NCI-H510A (cell line): ENCODE measurements at regions not wholly inside any gene's neighbourhood (a gene's known extent, or its start where the extent isn't known, plus 50 kb on each side); places are given as distances from the start of the nearest gene placed in this dataset.

Experiments
- DNase-seq: peaks from one replicate; lab custom pipeline; 2025; lab: John Stamatoyannopoulos, UW

DNA sequence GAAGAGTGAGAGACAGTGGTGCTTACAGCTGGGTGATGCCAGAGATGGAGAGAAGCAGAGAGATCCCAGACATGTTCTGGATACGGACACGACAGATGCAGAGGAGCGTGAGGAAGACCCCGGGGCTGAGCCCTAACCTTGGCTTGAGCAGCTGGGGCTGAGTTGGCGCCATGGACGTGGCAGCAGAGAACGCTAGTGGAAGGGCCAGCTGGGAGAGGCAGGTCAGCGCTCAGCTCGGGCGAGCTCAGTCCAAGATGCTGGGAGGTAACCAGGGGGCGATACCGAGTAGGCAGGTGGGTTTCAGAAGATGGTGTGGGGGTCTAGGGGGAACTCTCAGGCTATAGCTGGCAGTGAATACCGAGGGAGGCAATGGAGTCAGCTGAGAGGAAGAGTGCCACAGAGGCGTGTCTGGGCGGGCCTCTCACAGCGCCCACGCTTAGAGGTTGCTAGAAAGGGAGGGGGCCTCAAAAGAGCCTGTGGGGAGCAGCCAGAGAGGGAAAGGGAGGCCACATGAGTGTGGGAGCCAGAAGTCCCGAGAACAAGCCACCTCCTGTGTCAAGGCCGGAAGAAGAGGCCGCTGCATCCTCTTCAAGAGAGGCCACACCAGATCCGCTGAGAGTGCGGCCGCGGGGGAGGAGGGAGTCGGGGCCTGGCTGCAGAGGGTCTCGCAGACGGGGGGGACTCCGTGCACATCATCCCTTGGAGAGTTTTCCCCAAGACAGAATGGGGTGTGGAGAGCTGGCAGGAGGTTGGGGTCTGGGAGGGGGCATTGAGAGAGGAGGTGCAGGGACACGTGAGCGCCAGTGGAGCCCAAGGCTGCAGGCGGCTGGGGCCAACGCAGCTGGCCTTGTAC is 57.0 kb upstream of the DIO3 start:
- no peak for DNase-seq

DNA sequence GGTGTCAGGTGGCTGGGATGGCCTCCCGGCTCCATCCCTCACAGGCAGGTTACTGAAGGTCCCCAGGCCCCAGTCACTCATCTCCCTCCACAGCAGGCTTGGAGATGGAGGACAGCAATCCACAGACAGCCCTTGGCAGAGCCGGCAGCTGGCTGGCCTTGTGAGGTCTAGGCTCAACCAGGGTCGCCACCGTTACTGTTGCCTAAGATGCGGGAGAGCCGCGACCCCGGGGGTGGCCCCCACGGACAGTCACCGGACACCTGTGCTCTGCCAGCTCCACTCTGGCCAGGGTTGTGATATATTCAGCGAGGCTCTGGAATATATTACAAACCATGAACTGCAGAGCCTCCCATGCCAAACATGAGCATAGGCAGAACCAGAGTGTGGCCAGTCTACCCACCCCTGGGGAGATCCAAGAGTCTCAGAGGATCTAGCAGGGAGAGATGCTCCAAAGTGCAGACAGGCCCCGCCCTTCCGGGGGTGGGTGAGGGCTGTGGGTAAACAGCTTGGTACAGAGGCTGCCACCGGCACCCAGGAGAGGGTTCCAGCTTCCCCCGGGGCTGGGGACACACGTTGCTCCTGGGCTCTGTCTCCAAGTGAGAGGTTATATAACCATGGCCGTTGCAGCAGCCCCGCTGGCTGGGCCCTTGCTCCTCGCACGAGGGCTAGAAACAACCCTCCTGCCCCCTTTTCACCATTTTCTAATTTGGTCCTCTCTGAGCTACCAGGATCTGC is 55.9 kb upstream of the DIO3 start:
- DNase-seq = no peak

GRCh38 chr14:101506211-101506925 is 54.9 kb upstream of the DIO3 start:
- no peak for DNase-seq

DNA sequence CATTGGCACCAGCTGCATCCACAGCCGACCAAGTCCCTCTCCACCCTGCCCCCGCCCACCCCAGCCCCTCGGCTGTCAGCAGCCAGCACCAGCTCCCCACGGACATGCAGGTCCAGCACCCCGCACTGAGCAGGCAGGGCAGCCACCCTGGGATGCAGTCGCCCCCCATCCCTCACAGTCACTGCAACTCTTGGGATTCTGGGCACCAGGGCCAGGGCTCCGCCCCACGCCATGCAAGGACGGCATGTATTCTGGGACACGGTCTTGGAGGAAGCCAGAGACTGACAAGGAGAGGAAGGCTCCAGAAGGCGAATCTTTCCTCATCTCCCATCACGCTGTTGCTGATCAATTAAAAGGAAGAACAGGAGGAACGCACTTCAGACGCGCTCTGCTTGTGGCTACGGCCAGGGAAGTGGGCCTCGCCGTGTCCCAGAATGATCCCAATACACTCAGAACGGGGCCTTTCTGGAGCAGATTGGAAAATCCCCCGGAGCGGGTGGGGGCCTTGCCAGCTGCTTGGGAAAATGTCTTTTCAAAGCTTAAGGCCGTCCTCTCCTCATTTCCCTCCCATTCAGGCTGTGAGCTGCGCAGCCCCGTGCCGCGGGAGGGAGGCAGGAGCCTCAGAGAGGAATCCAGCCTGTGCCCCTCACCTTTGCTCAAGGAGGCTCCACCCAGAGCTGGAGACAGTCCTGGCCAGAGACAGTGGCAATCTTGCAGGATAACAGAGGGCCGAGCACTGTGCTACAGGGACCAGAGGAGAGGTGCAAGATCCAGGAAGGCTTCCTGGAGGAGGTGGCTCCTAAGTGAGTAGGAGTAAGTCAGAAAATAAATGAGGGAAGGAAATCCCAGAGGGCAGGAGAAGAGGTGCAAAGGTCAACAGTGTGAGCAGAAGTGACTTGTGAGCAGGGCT is 54.1 kb upstream of the DIO3 start:
- no peak for DNase-seq

DNA sequence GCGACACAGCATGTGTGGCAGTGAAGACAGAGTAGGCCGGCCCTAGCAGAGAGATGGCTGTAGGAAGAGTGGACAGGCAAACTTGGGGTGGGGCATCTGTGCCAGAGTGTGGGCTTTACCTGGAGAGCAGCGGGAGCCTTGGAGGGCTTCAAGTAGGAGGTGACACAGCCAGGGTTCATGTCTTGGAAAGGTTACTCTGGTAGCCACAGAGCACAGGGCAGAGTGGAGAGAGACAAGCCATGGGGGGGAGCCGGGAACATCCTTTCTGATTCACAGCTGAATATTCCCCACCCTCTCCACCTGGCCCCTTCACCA is 53.5 kb upstream of the DIO3 start:
- no peak for DNase-seq

DNA sequence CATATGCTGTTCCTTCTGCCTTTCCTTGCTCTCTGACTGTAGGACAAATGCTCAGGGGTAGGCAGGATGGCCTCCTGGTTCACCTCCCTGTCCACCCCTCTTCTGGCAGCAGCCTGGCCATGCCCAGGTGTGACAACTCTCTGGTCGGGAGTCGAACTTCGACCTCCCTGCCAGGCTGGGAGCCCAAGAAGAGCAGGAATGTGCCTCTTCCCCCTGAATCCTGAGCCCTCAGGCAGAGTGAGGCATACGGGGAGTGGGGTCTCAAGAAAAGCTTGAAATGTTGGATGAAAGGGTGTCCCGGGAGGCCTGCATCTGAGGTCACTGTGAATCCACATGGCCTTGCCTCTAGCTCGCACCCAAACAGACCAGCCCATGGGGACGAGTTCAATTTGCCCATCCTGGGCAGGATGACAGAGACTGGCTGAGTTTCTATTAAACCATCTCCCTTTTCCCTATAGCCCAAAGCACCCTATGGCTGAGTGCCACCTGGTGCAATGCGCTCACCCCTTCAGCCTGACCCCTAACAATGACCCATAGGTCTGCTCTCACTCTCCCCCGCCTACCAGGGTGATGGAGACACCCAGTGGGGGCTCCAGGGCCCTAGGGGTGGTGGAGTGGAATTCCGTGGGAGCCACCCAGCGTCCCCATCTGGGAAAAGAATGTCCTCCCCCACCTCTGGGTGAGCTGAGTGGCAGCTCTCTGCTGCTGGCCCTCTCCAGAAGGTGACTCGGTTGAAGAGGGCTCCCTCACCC is 52.9 kb upstream of the DIO3 start:
- DNase-seq = no peak

DNA sequence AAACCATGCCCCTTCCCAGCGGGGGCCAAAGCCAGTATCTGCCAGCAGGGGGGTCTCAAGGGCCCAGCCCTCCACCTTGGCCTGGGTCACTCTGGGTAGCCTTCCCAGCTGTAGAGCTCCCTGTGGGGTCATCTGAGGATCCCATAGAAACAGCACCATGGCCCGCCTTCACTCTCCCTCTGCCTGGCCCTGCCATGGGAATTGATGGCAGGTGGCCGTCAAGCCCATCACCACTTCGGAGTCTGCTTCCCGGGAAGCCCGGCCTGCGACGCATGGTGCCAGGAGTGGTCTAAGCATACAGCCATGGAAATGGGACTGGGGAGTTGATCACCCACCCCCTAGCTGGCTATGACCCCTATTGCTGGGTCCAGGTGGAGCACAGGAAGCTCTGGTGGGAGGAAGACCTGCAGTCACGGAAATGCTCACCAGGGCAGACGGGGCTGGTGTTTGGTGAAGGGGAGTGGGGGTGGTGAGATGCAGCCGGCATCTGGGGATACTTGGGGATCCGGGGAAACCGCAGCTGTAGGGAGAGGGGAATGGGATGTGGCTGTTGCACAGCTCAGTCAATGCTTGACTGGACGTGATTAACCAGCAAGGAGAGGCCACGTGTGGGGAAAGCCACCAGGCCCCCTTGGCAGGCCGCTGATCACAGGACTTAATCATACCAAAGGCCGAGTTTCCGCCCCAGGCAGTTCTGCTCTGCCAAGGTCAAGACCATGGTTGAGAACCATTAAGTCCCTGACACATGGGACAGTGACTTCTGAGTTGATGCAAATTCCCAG is 52.2 kb upstream of the DIO3 start:
- DNase-seq = no peak

- DNase-seq = no peak
These were observed 51.4 kb upstream of the DIO3 start for GRCh38 chr14:101509730-101510371.

DNA sequence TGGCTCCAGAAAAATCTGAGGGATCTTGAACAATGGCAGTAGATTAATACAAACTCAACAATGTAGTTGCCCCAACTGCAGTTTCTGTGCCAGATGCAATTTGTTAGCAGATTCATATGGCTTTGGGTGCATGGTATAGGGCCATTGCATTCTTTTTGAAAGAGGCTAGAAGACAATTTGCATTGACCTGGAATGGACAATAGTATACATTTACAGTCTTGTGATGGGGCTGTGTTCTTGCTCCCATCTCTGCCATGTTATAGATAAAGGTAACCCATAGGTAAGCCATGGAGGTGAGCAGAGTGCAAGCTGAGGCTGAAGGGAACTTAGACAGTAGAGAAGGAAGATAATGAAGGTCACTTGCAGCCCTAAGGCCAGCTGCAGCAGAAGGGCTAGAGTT is 50.1 kb upstream of the DIO3 start:
- DNase-seq = no peak
